HEK293 (cell line): ENCODE measurements at regions not wholly inside any gene's neighbourhood (a gene's known extent, or its start where the extent isn't known, plus 50 kb on each side); places are given as distances from the start of the nearest gene placed in this dataset.

ENCODE experiments used
- CTCF ChIA-PET: fragments of 350-600 bp; formaldehyde crosslinking; extraction: SDS; loops from one replicate; lab custom pipeline; 2021; ENCODE audit warnings: antibody characterized with exemption; lab: Yijun Ruan, JAX
- POLR2A ChIA-PET: fragments of 300-600 bp; formaldehyde crosslinking; extraction: SDS; loops from one replicate; lab custom pipeline; 2020; ENCODE audit warnings: antibody characterized with exemption, inconsistent platforms; lab: Yijun Ruan, JAX
- H3K27ac ChIP-seq: fragments of 200-500 bp; sonication (Bioruptor generic); 2 replicates; pipeline ENCODE4 v1.5.1; 2014; ENCODE audit warnings: low read depth, low read length, control low read depth, inconsistent platforms; ENCODE audit errors: extremely low read depth
- H3K36me3 ChIP-seq, 2 experiments: fragments of 200-500 bp in 1 of 2; sonication (Bioruptor generic) in 1 of 2; 1 replicate in 1 of 2; 2 replicates in 1 of 2; pipeline ENCODE4 v1.5.1; 2014 to 2017; ENCODE audit warnings: inconsistent platforms in 2 of 2, low read length in 2 of 2; ENCODE audit not compliant: control insufficient read depth in 2 of 2, insufficient read depth in 1 of 2
- H3K4me1 ChIP-seq: fragments of 200-500 bp; sonication (Bioruptor generic); 2 replicates; pipeline ENCODE4 v1.5.1; 2014; ENCODE audit warnings: mild to moderate bottlenecking, low read length, inconsistent platforms; ENCODE audit not compliant: control insufficient read depth, insufficient read depth
- H3K4me3 ChIP-seq: 2 replicates; pipeline ENCODE4 v1.5.1; 2011; ENCODE audit warnings: low read depth, mild to moderate bottlenecking, control low read depth, low read length, moderate library complexity
- H3K9me3 ChIP-seq: fragments of 200-500 bp; sonication (Bioruptor generic); 2 replicates; pipeline ENCODE4 v1.5.1; 2014; ENCODE audit warnings: low read depth, low read length, inconsistent platforms; ENCODE audit not compliant: control insufficient read depth, insufficient read depth
- EGR2 ChIP-seq: fragments of 450-650 bp; formaldehyde crosslinking; IDR thresholded peaks from 2 replicates; pipeline ENCODE4 v1.5.1; 2016; ENCODE audit warnings: low read depth, missing biosample characterization, missing genetic modification characterization
- IKZF3 ChIP-seq: fragments of 450-650 bp; IDR thresholded peaks from 2 replicates; pipeline ENCODE4 v1.5.0; 2018; ENCODE audit warnings: missing biosample characterization, mild to moderate bottlenecking, missing genetic modification characterization, moderate library complexity
- PRDM1 ChIP-seq: fragments of 450-650 bp; formaldehyde crosslinking; IDR thresholded peaks from 2 replicates; pipeline ENCODE4; 2016; ENCODE audit warnings: missing biosample characterization, missing genetic modification characterization
- YY2 ChIP-seq: fragments of 450-650 bp; formaldehyde crosslinking; IDR thresholded peaks from 2 replicates; pipeline ENCODE4 v1.5.1; 2016; ENCODE audit warnings: missing biosample characterization, missing genetic modification characterization
- ZBTB8A ChIP-seq: fragments of 450-650 bp; formaldehyde crosslinking; IDR thresholded peaks from 2 replicates; pipeline ENCODE4 v1.5.1; 2016; ENCODE audit warnings: missing biosample characterization, missing genetic modification characterization
- ZNF155 ChIP-seq: fragments of 450-650 bp; formaldehyde crosslinking; IDR thresholded peaks from 2 replicates; pipeline ENCODE4 v1.5.1; 2016; ENCODE audit warnings: missing biosample characterization, missing genetic modification characterization
- ZNF157 ChIP-seq: fragments of 450-650 bp; formaldehyde crosslinking; IDR thresholded peaks from 2 replicates; pipeline ENCODE4 v1.5.1; 2016; ENCODE audit warnings: missing biosample characterization, missing genetic modification characterization
- ZNF174 ChIP-seq: fragments of 450-650 bp; formaldehyde crosslinking; IDR thresholded peaks from 2 replicates; pipeline ENCODE4 v1.5.0; 2017; ENCODE audit warnings: missing biosample characterization, mild to moderate bottlenecking, missing genetic modification characterization
- ZNF214 ChIP-seq: fragments of 450-650 bp; formaldehyde crosslinking; IDR thresholded peaks from 2 replicates; pipeline ENCODE4 v1.5.1; 2017; ENCODE audit warnings: missing biosample characterization, mild to moderate bottlenecking, missing genetic modification characterization, borderline replicate concordance
- ZNF248 ChIP-seq: fragments of 450-650 bp; formaldehyde crosslinking; IDR thresholded peaks from 2 replicates; pipeline ENCODE4 v1.5.1; 2017; ENCODE audit warnings: missing biosample characterization, missing genetic modification characterization
- ZNF324 ChIP-seq: fragments of 450-650 bp; formaldehyde crosslinking; IDR thresholded peaks from 2 replicates; pipeline ENCODE4 v1.5.1; 2016; ENCODE audit warnings: missing biosample characterization, missing genetic modification characterization
- ZNF544 ChIP-seq: fragments of 450-650 bp; formaldehyde crosslinking; IDR thresholded peaks from 2 replicates; pipeline ENCODE4 v1.5.0; 2017; ENCODE audit warnings: missing biosample characterization, missing genetic modification characterization
- ZNF571 ChIP-seq: fragments of 450-650 bp; formaldehyde crosslinking; IDR thresholded peaks from 2 replicates; pipeline ENCODE4 v1.5.0; 2017; ENCODE audit warnings: missing biosample characterization, missing genetic modification characterization
- ZNF596 ChIP-seq: fragments of 450-650 bp; IDR thresholded peaks from 2 replicates; pipeline ENCODE4 v1.5.0; 2018; ENCODE audit warnings: missing biosample characterization, mild to moderate bottlenecking, missing genetic modification characterization, moderate library complexity
- ZNF629 ChIP-seq: fragments of 450-650 bp; formaldehyde crosslinking; IDR thresholded peaks from 2 replicates; pipeline ENCODE4 v1.5.1; 2017; ENCODE audit warnings: missing biosample characterization, missing genetic modification characterization
- ZNF658 ChIP-seq: fragments of 450-650 bp; formaldehyde crosslinking; IDR thresholded peaks from 2 replicates; pipeline ENCODE4; 2016; ENCODE audit warnings: missing biosample characterization, missing genetic modification characterization
- ZNF660 ChIP-seq: fragments of 450-650 bp; IDR thresholded peaks from 2 replicates; pipeline ENCODE4 v1.5.1; 2018; ENCODE audit warnings: missing biosample characterization, mild to moderate bottlenecking, missing genetic modification characterization
- TF ChIP-seq, protein P1 (sequence below): fragments of 450-650 bp; formaldehyde crosslinking; IDR thresholded peaks from 2 replicates; pipeline ENCODE4 v1.5.1; 2016; ENCODE audit warnings: missing biosample characterization, missing genetic modification characterization
- TF ChIP-seq, protein P2 (sequence below): fragments of 450-650 bp; IDR thresholded peaks from 2 replicates; pipeline ENCODE4 v1.5.1; 2018; ENCODE audit warnings: missing biosample characterization, mild to moderate bottlenecking, missing genetic modification characterization
- TF ChIP-seq, protein P3 (sequence below): fragments of 450-650 bp; formaldehyde crosslinking; IDR thresholded peaks from 2 replicates; pipeline ENCODE4 v1.5.1; 2016; ENCODE audit warnings: missing biosample characterization, missing genetic modification characterization
- TF ChIP-seq, protein P4 (sequence below): fragments of 450-650 bp; formaldehyde crosslinking; IDR thresholded peaks from 2 replicates; pipeline ENCODE4 v1.5.1; 2016; ENCODE audit warnings: missing biosample characterization, missing genetic modification characterization

DNA sequence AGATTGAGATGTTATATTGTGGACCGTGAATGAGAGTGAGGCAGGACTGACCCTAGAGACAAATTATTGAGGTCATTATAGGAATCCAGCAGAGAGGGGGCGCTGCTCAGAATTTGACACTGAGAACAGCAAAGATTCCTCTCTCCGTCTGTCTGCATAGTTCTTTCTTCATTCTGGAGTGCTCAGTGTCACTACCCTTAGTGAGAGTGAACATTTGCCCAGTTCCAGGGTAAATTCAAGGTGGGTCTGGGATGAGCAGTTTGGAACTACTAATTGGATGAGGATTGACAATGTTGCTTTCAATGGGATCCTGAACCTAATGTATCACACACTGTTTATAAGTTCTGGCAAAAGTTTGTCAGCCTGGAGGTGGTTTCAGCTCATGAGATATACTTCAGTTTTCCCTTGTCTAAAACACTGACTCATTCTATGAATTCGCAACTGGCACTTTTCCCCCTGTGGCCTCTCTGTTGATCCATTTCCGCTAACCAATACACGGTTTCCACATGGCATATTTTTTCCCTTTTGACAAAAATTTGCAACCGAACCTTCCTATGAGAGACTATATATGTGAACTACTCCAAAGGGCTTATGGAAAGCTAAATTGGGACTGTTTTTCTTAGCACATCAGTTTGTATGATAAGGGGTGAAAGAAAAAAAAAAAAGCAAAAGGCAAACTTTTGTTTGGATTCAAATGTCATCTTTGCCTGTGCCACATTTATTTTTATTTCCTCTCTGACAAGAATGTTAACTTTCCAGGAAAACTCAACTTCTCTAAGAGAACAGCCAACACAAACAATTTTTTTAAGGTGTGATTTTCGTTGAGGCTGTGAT, 1240.7 kb upstream of the WWC1 start:
- Histone ChIP-seq H3K9me3 (no peaks in the 10 kb centered on the region), H3K4me1 (no peaks in the 10 kb centered on the region), H3K27ac (no peak overlapping the region), H3K4me3 (no peak overlapping the region), H3K36me3 (no peaks in the 10 kb centered on the region)
- TF ChIP-seq, protein P1, sequence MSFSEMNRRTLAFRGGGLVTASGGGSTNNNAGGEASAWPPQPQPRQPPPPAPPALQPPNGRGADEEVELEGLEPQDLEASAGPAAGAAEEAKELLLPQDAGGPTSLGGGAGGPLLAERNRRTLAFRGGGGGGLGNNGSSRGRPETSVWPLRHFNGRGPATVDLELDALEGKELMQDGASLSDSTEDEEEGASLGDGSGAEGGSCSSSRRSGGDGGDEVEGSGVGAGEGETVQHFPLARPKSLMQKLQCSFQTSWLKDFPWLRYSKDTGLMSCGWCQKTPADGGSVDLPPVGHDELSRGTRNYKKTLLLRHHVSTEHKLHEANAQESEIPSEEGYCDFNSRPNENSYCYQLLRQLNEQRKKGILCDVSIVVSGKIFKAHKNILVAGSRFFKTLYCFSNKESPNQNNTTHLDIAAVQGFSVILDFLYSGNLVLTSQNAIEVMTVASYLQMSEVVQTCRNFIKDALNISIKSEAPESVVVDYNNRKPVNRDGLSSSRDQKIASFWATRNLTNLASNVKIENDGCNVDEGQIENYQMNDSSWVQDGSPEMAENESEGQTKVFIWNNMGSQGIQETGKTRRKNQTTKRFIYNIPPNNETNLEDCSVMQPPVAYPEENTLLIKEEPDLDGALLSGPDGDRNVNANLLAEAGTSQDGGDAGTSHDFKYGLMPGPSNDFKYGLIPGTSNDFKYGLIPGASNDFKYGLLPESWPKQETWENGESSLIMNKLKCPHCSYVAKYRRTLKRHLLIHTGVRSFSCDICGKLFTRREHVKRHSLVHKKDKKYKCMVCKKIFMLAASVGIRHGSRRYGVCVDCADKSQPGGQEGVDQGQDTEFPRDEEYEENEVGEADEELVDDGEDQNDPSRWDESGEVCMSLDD (tag by site-specific recombination) = no peak
- TF ChIP-seq ZNF174 (no peak), IKZF3 (tag by site-specific recombination) (no peak), ZNF157 (no peak), ZNF660 (no peak), ZNF571 (tag by site-specific recombination) (no peak), ZNF214 (no peak), YY2 (tag by site-specific recombination) (no peak), ZNF155 (tag by site-specific recombination) (no peak)
- TF ChIP-seq, protein P2, sequence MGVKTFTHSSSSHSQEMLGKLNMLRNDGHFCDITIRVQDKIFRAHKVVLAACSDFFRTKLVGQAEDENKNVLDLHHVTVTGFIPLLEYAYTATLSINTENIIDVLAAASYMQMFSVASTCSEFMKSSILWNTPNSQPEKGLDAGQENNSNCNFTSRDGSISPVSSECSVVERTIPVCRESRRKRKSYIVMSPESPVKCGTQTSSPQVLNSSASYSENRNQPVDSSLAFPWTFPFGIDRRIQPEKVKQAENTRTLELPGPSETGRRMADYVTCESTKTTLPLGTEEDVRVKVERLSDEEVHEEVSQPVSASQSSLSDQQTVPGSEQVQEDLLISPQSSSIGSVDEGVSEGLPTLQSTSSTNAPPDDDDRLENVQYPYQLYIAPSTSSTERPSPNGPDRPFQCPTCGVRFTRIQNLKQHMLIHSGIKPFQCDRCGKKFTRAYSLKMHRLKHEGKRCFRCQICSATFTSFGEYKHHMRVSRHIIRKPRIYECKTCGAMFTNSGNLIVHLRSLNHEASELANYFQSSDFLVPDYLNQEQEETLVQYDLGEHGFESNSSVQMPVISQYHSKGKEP (tag by site-specific recombination) = no peak
- TF ChIP-seq, protein P3, sequence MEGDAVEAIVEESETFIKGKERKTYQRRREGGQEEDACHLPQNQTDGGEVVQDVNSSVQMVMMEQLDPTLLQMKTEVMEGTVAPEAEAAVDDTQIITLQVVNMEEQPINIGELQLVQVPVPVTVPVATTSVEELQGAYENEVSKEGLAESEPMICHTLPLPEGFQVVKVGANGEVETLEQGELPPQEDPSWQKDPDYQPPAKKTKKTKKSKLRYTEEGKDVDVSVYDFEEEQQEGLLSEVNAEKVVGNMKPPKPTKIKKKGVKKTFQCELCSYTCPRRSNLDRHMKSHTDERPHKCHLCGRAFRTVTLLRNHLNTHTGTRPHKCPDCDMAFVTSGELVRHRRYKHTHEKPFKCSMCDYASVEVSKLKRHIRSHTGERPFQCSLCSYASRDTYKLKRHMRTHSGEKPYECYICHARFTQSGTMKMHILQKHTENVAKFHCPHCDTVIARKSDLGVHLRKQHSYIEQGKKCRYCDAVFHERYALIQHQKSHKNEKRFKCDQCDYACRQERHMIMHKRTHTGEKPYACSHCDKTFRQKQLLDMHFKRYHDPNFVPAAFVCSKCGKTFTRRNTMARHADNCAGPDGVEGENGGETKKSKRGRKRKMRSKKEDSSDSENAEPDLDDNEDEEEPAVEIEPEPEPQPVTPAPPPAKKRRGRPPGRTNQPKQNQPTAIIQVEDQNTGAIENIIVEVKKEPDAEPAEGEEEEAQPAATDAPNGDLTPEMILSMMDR (tag by site-specific recombination) = no peak
- ChIA-PET POLR2A (no interaction called here), CTCF (interaction anchor here (0.7 to 2.0 kb wide), 5 partner anchors 14 to 1835 kb away, joined by 3 to 6 read pairs (median 5); no protein-coding TSS in a partner anchor)

DNA sequence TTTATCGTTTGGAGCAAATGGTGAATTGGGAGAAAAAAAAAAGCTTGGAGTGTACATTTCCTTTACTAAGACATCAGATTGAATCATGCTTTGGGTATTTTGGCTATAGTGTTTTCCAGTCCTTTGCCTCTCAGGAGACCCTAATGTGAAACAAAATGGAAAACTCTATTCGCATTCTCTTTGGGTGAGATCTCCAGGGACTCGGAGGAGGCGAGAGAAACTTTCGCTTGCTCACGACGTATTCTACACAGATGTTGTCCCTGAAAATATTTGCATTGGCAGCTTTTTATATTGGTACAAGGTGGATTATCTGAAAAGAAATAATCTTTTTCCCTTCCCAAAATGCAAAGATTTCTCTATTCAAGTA, 1240.1 kb upstream of the WWC1 start:
- CTCF ChIA-PET = interaction anchor here (0.7 to 2.0 kb wide), 4 partner anchors 14 to 1835 kb away, joined by 3 to 6 read pairs (median 4); no protein-coding TSS in a partner anchor

More for the DNA sequence above, 1240.1 kb upstream of the WWC1 start:
- H3K27ac ChIP-seq = no peak overlapping the region
- no peak overlapping the region for H3K4me3 ChIP-seq
- POLR2A ChIA-PET = no interaction called here
- no peaks in the 10 kb centered on the region for H3K9me3 ChIP-seq
- no peaks in the 10 kb centered on the region for H3K36me3 ChIP-seq
- H3K4me1 ChIP-seq = no peaks in the 10 kb centered on the region
- no peak for TF ChIP-seq ZNF596 (tag by site-specific recombination)
- TF ChIP-seq, protein P4, sequence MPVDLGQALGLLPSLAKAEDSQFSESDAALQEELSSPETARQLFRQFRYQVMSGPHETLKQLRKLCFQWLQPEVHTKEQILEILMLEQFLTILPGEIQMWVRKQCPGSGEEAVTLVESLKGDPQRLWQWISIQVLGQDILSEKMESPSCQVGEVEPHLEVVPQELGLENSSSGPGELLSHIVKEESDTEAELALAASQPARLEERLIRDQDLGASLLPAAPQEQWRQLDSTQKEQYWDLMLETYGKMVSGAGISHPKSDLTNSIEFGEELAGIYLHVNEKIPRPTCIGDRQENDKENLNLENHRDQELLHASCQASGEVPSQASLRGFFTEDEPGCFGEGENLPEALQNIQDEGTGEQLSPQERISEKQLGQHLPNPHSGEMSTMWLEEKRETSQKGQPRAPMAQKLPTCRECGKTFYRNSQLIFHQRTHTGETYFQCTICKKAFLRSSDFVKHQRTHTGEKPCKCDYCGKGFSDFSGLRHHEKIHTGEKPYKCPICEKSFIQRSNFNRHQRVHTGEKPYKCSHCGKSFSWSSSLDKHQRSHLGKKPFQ = no peak
- TF ChIP-seq ZNF248 (tag by site-specific recombination) = no peak
- TF ChIP-seq ZNF544 (tag by site-specific recombination) = no peak
- no peak for TF ChIP-seq EGR2
- TF ChIP-seq ZNF658 (tag by site-specific recombination) = no peak
- no peak for TF ChIP-seq PRDM1 (tag by site-specific recombination)
- no peak for TF ChIP-seq ZNF324
- no peak for TF ChIP-seq ZBTB8A (tag by site-specific recombination)
- TF ChIP-seq ZNF629 = no peak
